NCI-H2107 (cell line): ENCODE measurements at regions not wholly inside any gene's neighbourhood (a gene's known extent, or its start where the extent isn't known, plus 50 kb on each side); places are given as distances from the start of the nearest gene placed in this dataset.

Experiments
- DNase-seq: peaks from one replicate; lab custom pipeline; 2025; lab: John Stamatoyannopoulos, UW

DNA sequence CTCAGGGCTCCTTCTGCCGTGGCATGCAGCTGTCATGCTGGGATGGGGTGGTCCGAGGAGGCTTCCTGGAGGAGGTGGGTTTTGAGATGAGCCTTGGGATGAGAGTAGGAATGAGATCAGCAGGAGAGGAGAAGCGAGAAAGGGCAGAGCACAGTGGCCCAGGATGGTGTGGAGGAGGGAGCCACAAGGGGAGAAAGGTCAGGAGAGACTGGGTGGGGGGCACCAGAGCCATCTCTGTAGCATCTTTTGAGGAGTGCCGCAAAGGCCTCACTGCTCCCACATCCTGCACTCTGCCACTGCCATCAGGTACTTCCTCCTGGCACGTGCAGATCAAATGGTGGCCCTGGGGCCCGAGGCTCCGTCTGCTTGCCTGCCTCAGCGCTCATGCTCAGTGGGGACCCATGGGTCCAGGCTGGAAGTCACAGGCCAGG lies 150.2 kb downstream of the MACROH2A1 start:
- DNase-seq, result no peak

- DNase-seq, result no peak
Measured at GRCh38 chr5:135246923-135247795, 151.9 kb downstream of the MACROH2A1 start.

GRCh38 chr5:135246605-135246922 lies 152.5 kb downstream of the MACROH2A1 start:
- DNase-seq, result no peak

DNA sequence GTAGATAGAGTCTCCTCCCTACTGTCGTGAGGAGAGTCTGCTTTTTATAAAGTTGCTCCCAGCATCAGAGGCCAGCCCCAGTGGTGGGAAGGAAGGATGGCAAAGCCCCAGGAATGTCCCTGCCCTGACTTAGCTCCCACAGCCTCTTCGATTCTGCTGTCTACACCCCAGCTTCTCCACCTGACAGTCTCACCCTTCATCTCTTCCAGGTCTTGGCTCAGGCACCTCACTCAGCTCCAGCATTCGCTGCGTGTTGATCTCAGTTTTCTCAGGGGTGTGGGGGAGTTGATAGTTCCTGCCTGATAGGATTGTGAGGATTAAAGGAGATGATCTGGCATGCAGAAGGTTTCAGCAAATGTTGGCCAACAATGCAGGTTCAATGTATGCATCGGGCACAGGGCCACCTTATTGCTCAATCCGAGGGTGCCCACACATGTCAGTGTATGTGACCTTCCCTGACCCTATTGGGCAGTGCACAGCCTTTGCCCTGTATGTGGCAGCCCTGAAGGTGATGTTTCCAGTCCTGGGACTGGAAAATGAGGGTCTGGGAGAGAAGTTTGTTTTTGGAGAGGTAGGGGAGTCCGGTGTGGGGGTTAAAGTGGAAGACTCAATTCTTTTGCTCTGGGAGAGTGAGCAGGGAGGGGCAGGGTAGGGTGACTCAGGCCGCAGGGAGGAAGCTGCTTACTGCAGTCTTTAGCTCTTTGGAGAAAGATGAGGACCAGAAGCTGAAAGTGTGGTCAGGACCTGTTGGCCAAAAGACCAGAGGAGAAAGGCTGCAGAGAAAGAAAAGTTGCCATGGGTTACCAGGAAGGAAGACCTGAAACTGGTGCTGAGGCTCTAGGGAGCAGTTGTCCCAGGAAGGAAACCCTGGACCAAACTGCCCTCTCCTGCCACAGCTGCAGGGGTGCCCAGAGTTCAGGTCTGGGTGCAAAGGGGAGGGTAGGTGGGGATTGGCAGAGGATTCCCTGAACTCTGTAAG lies 153.2 kb downstream of the MACROH2A1 start:
- DNase-seq, result no peak

GRCh38 chr5:135244620-135245021 lies 154.4 kb downstream of the MACROH2A1 start:
- DNase-seq, result no peak

GRCh38 chr5:135243556-135244285 lies 155.3 kb downstream of the MACROH2A1 start:
- DNase-seq, result no peak

DNA sequence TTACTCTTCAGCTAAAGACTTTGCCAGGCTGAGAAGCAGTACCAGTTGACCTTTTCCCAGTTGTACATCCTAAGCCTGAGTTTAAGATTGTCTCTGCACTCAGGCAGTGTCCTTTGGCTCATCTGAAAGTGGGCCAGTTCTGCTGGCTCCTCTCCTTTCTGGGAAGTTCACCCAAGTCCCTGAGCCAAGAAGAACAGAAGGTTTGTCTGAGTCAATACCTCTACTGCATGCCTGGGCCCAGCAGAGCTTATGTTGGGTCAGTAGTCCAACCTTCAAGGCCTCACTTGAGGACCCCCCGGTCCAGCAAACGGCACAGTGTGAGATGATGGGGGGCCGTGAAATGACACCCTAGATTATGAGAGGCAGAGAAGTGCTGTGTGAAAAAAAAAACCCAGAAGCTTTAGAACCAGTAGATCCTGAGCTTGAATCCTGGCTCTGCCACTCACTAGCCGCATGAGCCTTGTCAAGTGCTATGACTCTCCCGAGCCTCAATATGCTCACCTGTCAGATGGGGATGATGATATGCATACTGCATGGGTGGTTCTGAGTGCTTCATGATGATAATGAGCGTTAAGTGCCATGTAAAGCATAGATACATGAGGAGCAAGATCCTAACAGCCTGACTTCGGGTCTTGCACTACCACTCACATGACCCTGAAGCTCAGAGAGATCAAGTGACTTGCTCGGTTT lies 156.0 kb downstream of the MACROH2A1 start:
- no peak for DNase-seq

GRCh38 chr5:135242021-135242865 lies 156.8 kb downstream of the MACROH2A1 start:
- DNase-seq, result no peak

DNA sequence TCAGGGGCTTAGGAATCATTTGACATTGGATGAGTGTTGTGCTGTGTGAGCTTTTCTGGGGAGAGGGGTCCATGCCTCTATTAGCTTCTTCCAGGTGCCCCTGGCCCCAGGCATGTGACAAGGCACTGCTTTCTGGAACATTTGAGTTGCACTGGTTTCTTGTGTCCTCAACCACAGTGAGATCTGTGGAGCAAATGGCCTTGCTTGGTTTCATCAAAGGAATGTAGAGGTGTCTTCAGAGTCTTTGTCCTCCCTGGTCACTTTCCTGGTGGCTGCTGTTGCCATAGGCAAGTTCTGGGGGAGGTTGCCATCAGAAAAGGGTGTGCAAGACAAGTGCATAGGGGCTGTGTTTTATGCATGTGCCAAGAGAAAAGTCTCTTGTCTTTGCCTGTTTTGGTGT lies 157.5 kb downstream of the MACROH2A1 start:
- DNase-seq, result no peak

DNA sequence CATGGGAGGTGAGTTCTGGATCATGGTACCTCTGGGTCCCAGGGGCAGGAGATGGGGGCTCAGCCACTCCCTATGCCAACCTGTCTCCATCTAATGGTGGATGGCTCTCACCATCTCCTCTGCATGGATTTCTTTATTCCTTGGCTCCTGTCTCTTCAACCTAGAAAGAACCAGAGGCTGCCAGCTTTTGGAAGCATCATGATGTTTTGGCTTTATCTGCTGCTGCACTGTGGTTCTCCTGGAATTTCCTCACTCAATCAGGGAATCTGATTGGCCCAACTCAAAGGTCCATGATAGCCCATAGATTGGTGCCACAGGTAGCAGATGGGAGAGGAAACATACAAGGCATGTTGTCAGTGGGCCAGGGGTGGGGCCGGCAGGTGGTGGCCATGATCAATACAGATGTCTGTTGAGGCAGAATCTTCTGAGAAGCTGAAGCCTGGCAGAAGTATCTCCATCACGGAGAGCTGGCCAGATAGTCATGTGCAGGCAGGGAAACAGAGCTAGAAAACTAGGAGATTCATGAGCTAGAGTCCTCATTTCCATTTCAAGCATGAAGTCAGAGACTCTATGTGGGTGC lies 158.2 kb downstream of the MACROH2A1 start:
- no peak for DNase-seq

DNA sequence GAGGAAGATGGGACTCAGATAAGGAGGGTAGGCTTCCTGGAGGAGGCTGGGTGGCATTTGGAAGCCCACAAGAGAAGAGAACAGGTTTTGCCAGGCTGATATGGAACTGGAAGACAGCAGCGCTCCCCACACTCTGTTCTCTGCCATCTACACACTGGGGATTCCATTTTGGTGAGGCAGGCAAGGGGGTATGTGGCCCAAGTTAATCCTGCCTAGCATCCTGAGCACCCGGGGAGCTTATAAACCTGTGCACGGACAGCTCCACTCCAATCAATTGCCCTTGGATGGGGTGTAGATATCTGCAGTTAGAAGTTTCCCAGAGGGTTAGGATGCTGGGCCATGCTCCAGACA lies 158.8 kb downstream of the MACROH2A1 start:
- no peak for DNase-seq

GRCh38 chr5:135239453-135240282 lies 159.4 kb downstream of the MACROH2A1 start:
- DNase-seq, result no peak

GRCh38 chr5:135238622-135239452 lies 160.2 kb downstream of the MACROH2A1 start:
- DNase-seq, result no peak

GRCh38 chr5:135237748-135238103 lies 161.3 kb downstream of the MACROH2A1 start:
- no peak for DNase-seq

DNA sequence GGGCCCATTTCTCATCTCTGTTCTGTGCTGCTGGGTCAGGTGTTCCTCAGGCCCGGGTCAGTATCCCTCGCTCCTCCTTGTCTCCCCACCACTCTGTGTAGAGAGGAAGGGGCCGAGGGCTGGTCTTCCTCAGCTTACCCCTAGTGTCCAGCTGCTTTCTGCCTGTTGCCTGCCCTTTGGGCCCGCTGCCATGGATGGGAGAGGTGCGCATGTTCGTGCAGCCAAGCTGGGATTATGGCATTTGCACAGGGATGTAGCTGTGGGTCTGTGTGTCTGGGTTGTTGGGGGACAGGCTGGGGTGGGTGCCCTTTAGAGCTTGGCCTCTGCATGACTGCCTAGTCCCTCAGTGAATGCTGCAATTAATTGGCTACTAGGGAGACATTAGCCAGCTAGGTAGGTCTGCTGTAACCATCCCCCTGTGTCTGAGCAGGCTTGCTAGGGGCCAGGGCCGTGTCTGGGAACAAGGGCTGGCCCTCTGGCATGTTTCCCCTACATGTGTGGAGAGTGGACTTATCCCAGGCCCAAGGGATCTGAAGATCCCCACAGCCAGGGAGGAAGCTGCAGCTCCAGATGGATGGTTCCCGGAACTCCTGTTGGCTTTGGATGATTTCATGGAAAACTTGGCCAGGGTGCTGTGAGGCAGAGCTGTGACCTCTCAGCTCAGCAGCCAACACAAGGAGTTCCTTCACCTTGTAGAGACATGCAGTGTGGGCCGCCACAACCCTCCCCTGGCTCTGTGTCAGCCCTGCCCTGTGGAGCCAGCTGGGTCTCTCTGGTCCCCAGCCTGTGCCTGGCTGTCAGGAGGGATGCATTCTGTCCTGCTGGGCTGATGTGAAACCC lies 161.9 kb downstream of the MACROH2A1 start:
- DNase-seq, result no peak

DNA sequence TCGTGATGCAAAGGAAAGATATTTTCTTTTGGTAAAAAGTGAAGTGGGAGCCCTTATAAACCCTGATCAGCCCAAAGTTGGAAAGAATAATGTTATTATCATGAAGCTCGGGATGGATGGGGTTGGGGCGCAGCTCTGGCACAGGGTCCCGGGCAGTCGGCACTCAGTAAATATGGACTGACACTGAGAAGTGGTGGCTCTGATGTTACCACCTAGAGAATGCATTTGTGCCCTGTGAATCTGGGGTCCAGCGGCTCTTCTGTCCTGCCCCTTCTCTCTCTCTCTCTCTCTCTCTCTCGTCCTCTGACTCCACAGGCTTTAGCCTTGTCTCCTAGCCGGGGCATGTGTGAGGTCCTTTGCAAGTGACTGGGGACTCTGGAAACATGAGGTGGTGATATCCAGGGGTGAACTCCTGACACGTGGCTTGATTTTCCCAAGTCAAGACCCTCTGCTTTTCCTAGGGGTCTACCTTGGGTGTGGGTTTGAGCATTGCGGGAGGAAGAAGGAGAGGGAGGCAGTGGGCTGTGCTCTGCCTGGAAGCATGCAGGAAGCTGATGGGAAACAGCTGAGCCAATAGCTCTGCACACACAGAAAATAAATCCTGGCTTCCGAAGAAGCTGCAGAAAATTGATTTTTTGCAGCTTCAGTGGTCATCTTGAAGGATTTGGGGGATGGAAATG lies 162.7 kb downstream of the MACROH2A1 start:
- DNase-seq, result no peak

DNA sequence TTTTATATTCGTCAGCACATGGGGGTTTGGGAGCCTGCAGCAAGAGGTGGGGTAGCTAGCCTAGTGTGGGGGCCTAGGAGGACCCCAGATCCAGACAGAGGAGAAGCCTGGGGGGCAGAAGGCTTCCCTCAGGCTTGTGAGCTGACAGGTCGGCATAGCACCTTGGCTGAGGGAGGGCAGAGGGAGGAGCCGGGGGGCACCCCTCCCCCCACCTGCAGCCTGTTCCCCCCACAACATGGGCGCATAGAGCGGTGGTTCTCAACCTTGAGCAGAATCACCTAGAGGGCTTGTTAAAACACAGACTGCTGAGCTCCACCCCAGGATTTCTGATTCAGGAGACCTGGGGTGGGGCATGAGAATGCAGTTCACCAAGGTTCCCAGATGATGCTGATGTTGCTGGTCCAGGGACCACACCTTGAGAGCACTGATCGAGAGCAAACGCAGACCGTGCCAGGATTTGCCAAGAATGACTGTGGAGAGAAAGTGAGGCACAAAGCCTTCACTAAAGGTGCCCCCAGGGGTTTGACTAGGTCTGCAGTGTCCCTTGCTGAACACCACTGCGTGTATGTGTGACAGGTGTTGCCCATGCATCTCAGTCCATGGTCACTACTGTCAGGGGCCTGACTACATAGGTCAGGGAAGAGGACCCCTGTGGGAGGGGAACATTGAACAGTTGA lies 163.3 kb downstream of the MACROH2A1 start:
- no peak for DNase-seq
